ENCODE measurements at regions not wholly inside any gene's neighbourhood (a gene's known extent, or its start where the extent isn't known, plus 50 kb on each side); places are given as distances from the start of the nearest gene placed in this dataset.
"Not testable (repeated sequence)": the region's sequence is repeated elsewhere in the genome, so short reads cannot be mapped to it uniquely, and the experiment has no call there.

GRCh38 chr2:235105821-235106359, 154.1 kb downstream of the SH3BP4 start:
- DNase-seq (ENCODE audit: low spot score), result no peak
- TF ChIP-seq, protein P1, sequence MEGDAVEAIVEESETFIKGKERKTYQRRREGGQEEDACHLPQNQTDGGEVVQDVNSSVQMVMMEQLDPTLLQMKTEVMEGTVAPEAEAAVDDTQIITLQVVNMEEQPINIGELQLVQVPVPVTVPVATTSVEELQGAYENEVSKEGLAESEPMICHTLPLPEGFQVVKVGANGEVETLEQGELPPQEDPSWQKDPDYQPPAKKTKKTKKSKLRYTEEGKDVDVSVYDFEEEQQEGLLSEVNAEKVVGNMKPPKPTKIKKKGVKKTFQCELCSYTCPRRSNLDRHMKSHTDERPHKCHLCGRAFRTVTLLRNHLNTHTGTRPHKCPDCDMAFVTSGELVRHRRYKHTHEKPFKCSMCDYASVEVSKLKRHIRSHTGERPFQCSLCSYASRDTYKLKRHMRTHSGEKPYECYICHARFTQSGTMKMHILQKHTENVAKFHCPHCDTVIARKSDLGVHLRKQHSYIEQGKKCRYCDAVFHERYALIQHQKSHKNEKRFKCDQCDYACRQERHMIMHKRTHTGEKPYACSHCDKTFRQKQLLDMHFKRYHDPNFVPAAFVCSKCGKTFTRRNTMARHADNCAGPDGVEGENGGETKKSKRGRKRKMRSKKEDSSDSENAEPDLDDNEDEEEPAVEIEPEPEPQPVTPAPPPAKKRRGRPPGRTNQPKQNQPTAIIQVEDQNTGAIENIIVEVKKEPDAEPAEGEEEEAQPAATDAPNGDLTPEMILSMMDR (IDR thresholded peaks at IDR 0.05; ENCODE audit: unreplicated experiment), result no peak
- no peaks in the 10 kb centered on the region for H3K27me3 Mint-ChIP-seq (ENCODE audit: unreplicated experiment)

DNA sequence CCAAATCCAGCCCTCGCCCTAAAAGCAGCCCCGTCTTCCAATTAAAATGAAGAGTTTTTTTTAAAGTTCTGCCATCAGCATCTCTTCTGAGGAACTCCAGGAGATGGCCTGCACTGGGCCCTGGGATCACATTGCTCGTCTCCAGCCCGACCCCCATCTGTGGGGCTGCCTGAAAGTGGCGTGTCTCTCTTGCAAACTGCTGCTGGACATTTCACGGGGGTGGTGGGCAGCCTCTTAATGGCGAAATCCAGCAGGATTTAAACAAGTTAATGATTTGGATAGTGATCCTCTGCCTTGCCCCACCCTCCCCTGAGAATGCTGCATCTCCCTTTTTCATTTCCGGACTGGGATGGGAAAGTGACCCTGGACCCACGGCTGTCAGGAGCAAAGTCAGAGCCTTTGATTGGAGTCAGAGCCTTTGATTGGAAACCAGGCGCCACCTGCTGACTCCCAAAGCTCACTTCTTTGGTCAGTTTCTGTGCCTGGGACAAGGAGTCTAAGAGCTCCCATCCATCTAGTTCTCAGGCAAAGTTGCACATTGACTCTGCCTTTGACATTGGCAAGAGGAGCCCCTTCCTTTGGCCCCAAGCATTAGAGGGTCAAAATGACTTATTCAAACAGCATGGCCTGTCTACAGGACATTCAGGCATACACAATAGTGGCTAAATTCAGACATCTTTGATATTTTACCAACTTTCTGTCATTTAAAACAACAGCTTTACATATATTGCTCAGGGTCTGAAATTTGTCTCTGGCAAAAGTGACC, 155.2 kb downstream of the SH3BP4 start:
- H3K4me1 Mint-ChIP-seq (ENCODE audit: unreplicated experiment), result peaks cover 16% of the 10 kb centered on the region

More at GRCh38 chr2:235105821-235106359, 154.1 kb downstream of the SH3BP4 start:
- H3K4me1 Mint-ChIP-seq (ENCODE audit: unreplicated experiment), result peaks cover 22% of the 10 kb centered on the region
- no peaks in the 10 kb centered on the region for H3K9me3 Mint-ChIP-seq (ENCODE audit: unreplicated experiment)
- no peak overlapping the region for H3K27ac Mint-ChIP-seq (ENCODE audit: unreplicated experiment)
- no peaks in the 10 kb centered on the region for H3K36me3 Mint-ChIP-seq (ENCODE audit: low read depth, unreplicated experiment)
- no peak overlapping the region for H3K4me3 Mint-ChIP-seq (ENCODE audit: unreplicated experiment)

GRCh38 chr2:235107640-235107951, 155.8 kb downstream of the SH3BP4 start:
- Mint-ChIP-seq H3K9me3 (ENCODE audit: unreplicated experiment) (no peaks in the 10 kb centered on the region), H3K4me1 (ENCODE audit: unreplicated experiment) (peaks cover 13% of the 10 kb centered on the region), H3K36me3 (ENCODE audit: low read depth, unreplicated experiment) (no peaks in the 10 kb centered on the region), H3K27ac (ENCODE audit: unreplicated experiment) (no peak overlapping the region), H3K4me3 (ENCODE audit: unreplicated experiment) (no peak overlapping the region), H3K27me3 (ENCODE audit: unreplicated experiment) (no peaks in the 10 kb centered on the region)
- no peak for DNase-seq (ENCODE audit: low spot score)
- TF ChIP-seq, protein P1 (IDR thresholded peaks at IDR 0.05; ENCODE audit: unreplicated experiment), result no peak

More for the DNA sequence above, 155.2 kb downstream of the SH3BP4 start:
- Mint-ChIP-seq H3K9me3 (ENCODE audit: unreplicated experiment) (no peaks in the 10 kb centered on the region), H3K27ac (ENCODE audit: unreplicated experiment) (no peak overlapping the region), H3K4me3 (ENCODE audit: unreplicated experiment) (no peak overlapping the region), H3K27me3 (ENCODE audit: unreplicated experiment) (no peaks in the 10 kb centered on the region), H3K36me3 (ENCODE audit: low read depth, unreplicated experiment) (no peaks in the 10 kb centered on the region)
- TF ChIP-seq, protein P1 (IDR thresholded peaks at IDR 0.05; ENCODE audit: unreplicated experiment), result no peak
- peak; percentile 65 for DNase-seq (ENCODE audit: low spot score)

- H3K27me3 Mint-ChIP-seq (ENCODE audit: unreplicated experiment); DNase-seq (ENCODE audit: low spot score); H3K9me3 Mint-ChIP-seq (ENCODE audit: unreplicated experiment); H3K4me3 Mint-ChIP-seq (ENCODE audit: unreplicated experiment); H3K4me1 Mint-ChIP-seq (ENCODE audit: unreplicated experiment); H3K27ac Mint-ChIP-seq (ENCODE audit: unreplicated experiment); H3K36me3 Mint-ChIP-seq (ENCODE audit: low read depth, unreplicated experiment): not testable (repeated sequence)
Observed at GRCh38 chr2:235109561-235109960, 157.7 kb downstream of the SH3BP4 start.

- Mint-ChIP-seq H3K27me3 (ENCODE audit: unreplicated experiment) (peaks cover 1% of the 10 kb centered on the region), H3K4me3 (ENCODE audit: unreplicated experiment) (no peak overlapping the region), H3K4me1 (ENCODE audit: unreplicated experiment) (no peaks in the 10 kb centered on the region), H3K36me3 (ENCODE audit: low read depth, unreplicated experiment) (no peaks in the 10 kb centered on the region), H3K9me3 (ENCODE audit: unreplicated experiment) (no peaks in the 10 kb centered on the region), H3K27ac (ENCODE audit: unreplicated experiment) (no peak overlapping the region)
- no peak for DNase-seq (ENCODE audit: low spot score)
- TF ChIP-seq, protein P1 (IDR thresholded peaks at IDR 0.05; ENCODE audit: unreplicated experiment), result no peak
Observed at GRCh38 chr2:235112365-235112764, 160.5 kb downstream of the SH3BP4 start.

Measured in endothelial cell (in vitro differentiated cells).